Esophagus muscularis mucosa (tissue), 4 donors: ENCODE measurements at regions not wholly inside any gene's neighbourhood (a gene's known extent, or its start where the extent isn't known, plus 50 kb on each side); places are given as distances from the start of the nearest gene placed in this dataset.

Experiments used
- EP300 ChIP-seq: sonication (generic); formaldehyde crosslinking; IDR thresholded peaks from one replicate; pipeline ENCODE4 v1.6.1; 2017; ENCODE audit warnings: antibody characterized with exemption
- POLR2A ChIP-seq: fragments of 450-650 bp; IDR thresholded peaks from one replicate; pipeline ENCODE4 v1.6.1; 2017; ENCODE audit warnings: antibody characterized with exemption, moderate library complexity, mild to moderate bottlenecking, low read depth
- TF ChIP-seq, protein P1 (sequence below), 3 experiments: fragments of 200-600 bp in 2 of 3; fragments of 450-650 bp in 1 of 3; sonication (generic) in 2 of 3; IDR thresholded peaks; one replicate each; pipeline ENCODE4 v1.5.1; 2017 to 2019; ENCODE audit warnings: antibody characterized with exemption in 3 of 3, mild to moderate bottlenecking in 2 of 3, moderate library complexity in 1 of 3

DNA sequence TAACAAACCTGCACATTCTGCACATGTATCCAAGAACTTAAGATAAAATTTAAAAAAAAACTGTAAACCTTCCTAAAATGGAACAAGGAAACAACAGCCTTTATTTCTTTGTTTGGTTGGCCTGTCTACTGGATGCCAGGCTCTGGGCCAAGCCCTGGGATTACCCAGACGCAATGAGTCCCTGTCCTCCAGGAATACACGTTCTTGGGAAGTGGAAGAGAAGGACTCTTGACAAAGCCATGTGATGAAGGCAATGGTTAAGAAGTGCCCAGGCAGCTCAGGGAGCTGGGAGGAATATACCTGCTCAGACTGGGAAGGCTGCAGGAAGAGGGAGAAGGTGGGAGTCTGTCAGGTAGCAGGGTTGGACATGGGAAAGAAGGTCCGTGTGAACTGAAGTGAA is 115.4 kb downstream of the AXIN2 start:
- TF ChIP-seq, protein P1, sequence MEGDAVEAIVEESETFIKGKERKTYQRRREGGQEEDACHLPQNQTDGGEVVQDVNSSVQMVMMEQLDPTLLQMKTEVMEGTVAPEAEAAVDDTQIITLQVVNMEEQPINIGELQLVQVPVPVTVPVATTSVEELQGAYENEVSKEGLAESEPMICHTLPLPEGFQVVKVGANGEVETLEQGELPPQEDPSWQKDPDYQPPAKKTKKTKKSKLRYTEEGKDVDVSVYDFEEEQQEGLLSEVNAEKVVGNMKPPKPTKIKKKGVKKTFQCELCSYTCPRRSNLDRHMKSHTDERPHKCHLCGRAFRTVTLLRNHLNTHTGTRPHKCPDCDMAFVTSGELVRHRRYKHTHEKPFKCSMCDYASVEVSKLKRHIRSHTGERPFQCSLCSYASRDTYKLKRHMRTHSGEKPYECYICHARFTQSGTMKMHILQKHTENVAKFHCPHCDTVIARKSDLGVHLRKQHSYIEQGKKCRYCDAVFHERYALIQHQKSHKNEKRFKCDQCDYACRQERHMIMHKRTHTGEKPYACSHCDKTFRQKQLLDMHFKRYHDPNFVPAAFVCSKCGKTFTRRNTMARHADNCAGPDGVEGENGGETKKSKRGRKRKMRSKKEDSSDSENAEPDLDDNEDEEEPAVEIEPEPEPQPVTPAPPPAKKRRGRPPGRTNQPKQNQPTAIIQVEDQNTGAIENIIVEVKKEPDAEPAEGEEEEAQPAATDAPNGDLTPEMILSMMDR (IDR thresholded peaks at IDR 0.05): no peak
- TF ChIP-seq POLR2A: no peak
- no peak for TF ChIP-seq EP300
